HEK293 (cell line): ENCODE measurements at regions not wholly inside any gene's neighbourhood (a gene's known extent, or its start where the extent isn't known, plus 50 kb on each side); places are given as distances from the start of the nearest gene placed in this dataset.

Source experiments
- CTCF ChIA-PET: fragments of 350-600 bp; formaldehyde crosslinking; extraction: SDS; loops from one replicate; lab custom pipeline; 2021; ENCODE audit warnings: antibody characterized with exemption; lab: Yijun Ruan, JAX
- POLR2A ChIA-PET: fragments of 300-600 bp; formaldehyde crosslinking; extraction: SDS; loops from one replicate; lab custom pipeline; 2020; ENCODE audit warnings: antibody characterized with exemption, inconsistent platforms; lab: Yijun Ruan, JAX
- H3K27ac ChIP-seq: fragments of 200-500 bp; sonication (Bioruptor generic); 2 replicates; pipeline ENCODE4 v1.5.1; 2014; ENCODE audit warnings: low read depth, low read length, control low read depth, inconsistent platforms; ENCODE audit errors: extremely low read depth
- H3K36me3 ChIP-seq, 2 experiments: fragments of 200-500 bp in 1 of 2; sonication (Bioruptor generic) in 1 of 2; 1 replicate in 1 of 2; 2 replicates in 1 of 2; pipeline ENCODE4 v1.5.1; 2014 to 2017; ENCODE audit warnings: inconsistent platforms in 2 of 2, low read length in 2 of 2; ENCODE audit not compliant: control insufficient read depth in 2 of 2, insufficient read depth in 1 of 2
- H3K4me1 ChIP-seq: fragments of 200-500 bp; sonication (Bioruptor generic); 2 replicates; pipeline ENCODE4 v1.5.1; 2014; ENCODE audit warnings: mild to moderate bottlenecking, low read length, inconsistent platforms; ENCODE audit not compliant: control insufficient read depth, insufficient read depth
- H3K4me3 ChIP-seq: 2 replicates; pipeline ENCODE4 v1.5.1; 2011; ENCODE audit warnings: low read depth, mild to moderate bottlenecking, control low read depth, low read length, moderate library complexity
- H3K9me3 ChIP-seq: fragments of 200-500 bp; sonication (Bioruptor generic); 2 replicates; pipeline ENCODE4 v1.5.1; 2014; ENCODE audit warnings: low read depth, low read length, inconsistent platforms; ENCODE audit not compliant: control insufficient read depth, insufficient read depth
- EGR2 ChIP-seq: fragments of 450-650 bp; formaldehyde crosslinking; IDR thresholded peaks from 2 replicates; pipeline ENCODE4 v1.5.1; 2016; ENCODE audit warnings: low read depth, missing biosample characterization, missing genetic modification characterization
- GFI1B ChIP-seq: fragments of 450-650 bp; formaldehyde crosslinking; IDR thresholded peaks from 2 replicates; pipeline ENCODE4 v1.5.1; 2016; ENCODE audit warnings: missing biosample characterization, missing genetic modification characterization
- GLI2 ChIP-seq: fragments of 450-650 bp; formaldehyde crosslinking; IDR thresholded peaks from 2 replicates; pipeline ENCODE4; 2017; ENCODE audit warnings: missing biosample characterization, missing genetic modification characterization, low read depth, borderline replicate concordance
- IKZF3 ChIP-seq: fragments of 450-650 bp; IDR thresholded peaks from 2 replicates; pipeline ENCODE4 v1.5.0; 2018; ENCODE audit warnings: missing biosample characterization, mild to moderate bottlenecking, missing genetic modification characterization, moderate library complexity
- INSM2 ChIP-seq: fragments of 450-650 bp; formaldehyde crosslinking; IDR thresholded peaks from 2 replicates; pipeline ENCODE4 v1.5.1; 2016; ENCODE audit warnings: missing biosample characterization, missing genetic modification characterization
- OSR2 ChIP-seq: fragments of 450-650 bp; formaldehyde crosslinking; IDR thresholded peaks from 2 replicates; pipeline ENCODE4 v1.5.1; 2016; ENCODE audit warnings: missing biosample characterization, missing genetic modification characterization
- PRDM4 ChIP-seq: fragments of 450-650 bp; formaldehyde crosslinking; IDR thresholded peaks from 2 replicates; pipeline ENCODE4 v1.5.1; 2017; ENCODE audit warnings: missing biosample characterization, missing genetic modification characterization
- REPIN1 ChIP-seq: fragments of 450-650 bp; formaldehyde crosslinking; IDR thresholded peaks from 2 replicates; pipeline ENCODE4 v1.5.1; 2017; ENCODE audit warnings: missing biosample characterization, missing genetic modification characterization, low read depth
- ZEB2 ChIP-seq: fragments of 450-650 bp; formaldehyde crosslinking; IDR thresholded peaks from 2 replicates; pipeline ENCODE4 v1.5.1; 2016; ENCODE audit warnings: missing biosample characterization, missing genetic modification characterization
- ZFP41 ChIP-seq: fragments of 450-650 bp; formaldehyde crosslinking; IDR thresholded peaks from 2 replicates; pipeline ENCODE4 v1.5.1; 2016; ENCODE audit warnings: missing biosample characterization, missing genetic modification characterization, borderline replicate concordance
- ZNF266 ChIP-seq: fragments of 450-650 bp; formaldehyde crosslinking; IDR thresholded peaks from 2 replicates; pipeline ENCODE4 v1.5.1; 2016; ENCODE audit warnings: missing biosample characterization, missing genetic modification characterization, low read depth
- ZNF37A ChIP-seq: fragments of 450-650 bp; IDR thresholded peaks from 2 replicates; pipeline ENCODE4 v1.5.1; 2018; ENCODE audit warnings: missing biosample characterization, missing genetic modification characterization
- ZNF391 ChIP-seq: fragments of 450-650 bp; formaldehyde crosslinking; IDR thresholded peaks from 2 replicates; pipeline ENCODE4 v1.5.1; 2016; ENCODE audit warnings: low read depth, missing biosample characterization, missing genetic modification characterization, borderline replicate concordance
- ZNF404 ChIP-seq: fragments of 450-650 bp; formaldehyde crosslinking; IDR thresholded peaks from 2 replicates; pipeline ENCODE4 v1.5.1; 2017; ENCODE audit warnings: missing biosample characterization, missing genetic modification characterization
- ZNF433 ChIP-seq: fragments of 450-650 bp; formaldehyde crosslinking; IDR thresholded peaks from 2 replicates; pipeline ENCODE4 v1.5.1; 2016; ENCODE audit warnings: missing biosample characterization, missing genetic modification characterization, low read depth
- ZNF501 ChIP-seq: fragments of 450-650 bp; formaldehyde crosslinking; IDR thresholded peaks from 2 replicates; pipeline ENCODE4 v1.5.1; 2016; ENCODE audit warnings: missing biosample characterization, missing genetic modification characterization
- ZNF510 ChIP-seq: fragments of 450-650 bp; formaldehyde crosslinking; IDR thresholded peaks from 2 replicates; pipeline ENCODE4 v1.5.1; 2018; ENCODE audit warnings: mild to moderate bottlenecking, missing genetic modification characterization, missing biosample characterization; ENCODE audit not compliant: insufficient replicate concordance
- ZNF518A ChIP-seq: fragments of 450-650 bp; formaldehyde crosslinking; conservative IDR thresholded peaks from 2 replicates; pipeline ENCODE4 v1.5.1; 2016; ENCODE audit warnings: low read depth, missing biosample characterization, missing genetic modification characterization
- ZNF555 ChIP-seq: fragments of 450-650 bp; formaldehyde crosslinking; conservative IDR thresholded peaks from 2 replicates; pipeline ENCODE4 v1.5.1; 2017; ENCODE audit warnings: missing biosample characterization, mild to moderate bottlenecking, missing genetic modification characterization, inconsistent platforms
- ZNF623 ChIP-seq: fragments of 450-650 bp; formaldehyde crosslinking; IDR thresholded peaks from 2 replicates; pipeline ENCODE4 v1.5.1; 2016; ENCODE audit warnings: missing biosample characterization, missing genetic modification characterization
- ZNF670 ChIP-seq: fragments of 450-650 bp; formaldehyde crosslinking; IDR thresholded peaks from 2 replicates; pipeline ENCODE4 v1.5.1; 2016; ENCODE audit warnings: missing biosample characterization, missing genetic modification characterization, low read depth
- ZNF692 ChIP-seq: fragments of 450-650 bp; formaldehyde crosslinking; IDR thresholded peaks from 2 replicates; pipeline ENCODE4 v1.5.1; 2016; ENCODE audit warnings: missing biosample characterization, missing genetic modification characterization
- ZNF768 ChIP-seq: fragments of 450-650 bp; formaldehyde crosslinking; IDR thresholded peaks from 2 replicates; pipeline ENCODE4 v1.5.1; 2018; ENCODE audit warnings: missing biosample characterization, mild to moderate bottlenecking, missing genetic modification characterization
- ZNF792 ChIP-seq: fragments of 450-650 bp; formaldehyde crosslinking; IDR thresholded peaks from 2 replicates; pipeline ENCODE4 v1.5.1; 2016; ENCODE audit warnings: missing biosample characterization, missing genetic modification characterization
- ZSCAN16 ChIP-seq: fragments of 450-650 bp; formaldehyde crosslinking; IDR thresholded peaks from 2 replicates; pipeline ENCODE4 v1.5.1; 2016; ENCODE audit warnings: missing biosample characterization, missing genetic modification characterization
- ZXDB ChIP-seq: fragments of 450-650 bp; formaldehyde crosslinking; IDR thresholded peaks from 2 replicates; pipeline ENCODE4 v1.5.1; 2016; ENCODE audit warnings: missing biosample characterization, missing genetic modification characterization

- H3K27ac ChIP-seq = no peak overlapping the region
- TF ChIP-seq ZXDB (tag by site-specific recombination) (no peak), ZNF792 (no peak), GFI1B (tag by site-specific recombination) (no peak), ZNF623 (no peak), ZNF433 (tag by site-specific recombination) (no peak), ZNF501 (tag by site-specific recombination) (no peak), OSR2 (tag by site-specific recombination) (no peak), GLI2 (tag by site-specific recombination) (no peak), REPIN1 (tag by site-specific recombination) (no peak), INSM2 (tag by site-specific recombination) (no peak)
- CTCF ChIA-PET = interaction anchor here (0.7 kb wide), 1 partner anchor 894 kb away, joined by 7 read pairs; no protein-coding TSS in a partner anchor
- POLR2A ChIA-PET = no interaction called here
- no peaks in the 10 kb centered on the region for H3K9me3 ChIP-seq
- no peaks in the 10 kb centered on the region for H3K36me3 ChIP-seq
- H3K4me3 ChIP-seq = no peak overlapping the region
- H3K4me1 ChIP-seq = no peaks in the 10 kb centered on the region
Observed at GRCh38 chr1:29489471-29489870, 253.1 kb downstream of the PTPRU start.

- H3K27ac ChIP-seq = no peak overlapping the region
- H3K4me1 ChIP-seq = no peaks in the 10 kb centered on the region
- CTCF ChIA-PET = no interaction called here
- no peaks in the 10 kb centered on the region for H3K36me3 ChIP-seq
- H3K4me3 ChIP-seq = no peak overlapping the region
- no peaks in the 10 kb centered on the region for H3K9me3 ChIP-seq
- POLR2A ChIA-PET = no interaction called here
- TF ChIP-seq OSR2 (tag by site-specific recombination) = no peak
- TF ChIP-seq ZEB2 (tag by site-specific recombination) = no peak
- TF ChIP-seq ZNF768 = no peak
- TF ChIP-seq ZNF510 (tag by site-specific recombination) = no peak
- no peak for TF ChIP-seq ZFP41 (tag by site-specific recombination)
- no peak for TF ChIP-seq ZNF404
- no peak for TF ChIP-seq ZNF37A
- TF ChIP-seq EGR2 (tag by site-specific recombination) = no peak
- no peak for TF ChIP-seq ZNF266 (tag by site-specific recombination)
- no peak for TF ChIP-seq ZNF391 (tag by site-specific recombination)
- no peak for TF ChIP-seq ZNF692 (tag by site-specific recombination)
- no peak for TF ChIP-seq ZNF555 (tag by site-specific recombination)
- no peak for TF ChIP-seq IKZF3 (tag by site-specific recombination)
- no peak for TF ChIP-seq ZSCAN16 (tag by site-specific recombination)
- no peak for TF ChIP-seq REPIN1 (tag by site-specific recombination)
- no peak for TF ChIP-seq ZNF670 (tag by site-specific recombination)
- TF ChIP-seq ZNF518A (tag by site-specific recombination) = no peak
- no peak for TF ChIP-seq PRDM4 (tag by site-specific recombination)
Observed at GRCh38 chr1:29488794-29489311, 252.5 kb downstream of the PTPRU start.
